Endothelial cell of umbilical vein (primary cell): ENCODE measurements at regions not wholly inside any gene's neighbourhood (a gene's known extent, or its start where the extent isn't known, plus 50 kb on each side); places are given as distances from the start of the nearest gene placed in this dataset.

Experiments used
- BruUV-seq: library from RNA; stranded (reverse); fragments of 400-500 nt; replicated peaks from 2 replicates; lab custom pipeline; 2021; lab: Mats Ljungman, UMichigan
- CTCF ChIA-PET: fragments of 300-600, 350-600 bp; sonication (Branson Sonifier 250); formaldehyde crosslinking; loops from one replicate; lab custom pipeline; 2021; ENCODE audit warnings: antibody characterized with exemption, inconsistent platforms; lab: Charles Lee
- POLR2A ChIA-PET: fragments of 300-600, 350-600 bp; sonication (Branson Sonifier 250); formaldehyde crosslinking; loops from one replicate; lab custom pipeline; 2021; ENCODE audit warnings: antibody characterized with exemption, inconsistent platforms; lab: Charles Lee
- DNase-seq: peaks from one replicate; pipeline ENCODE4 v3.0.0-alpha.2; 2011; ENCODE audit warnings: low read depth, low spot score
- FAIRE-seq: peaks from 2 replicates; lab custom pipeline; 2011; peaks lifted over from hg19 to GRCh38; lab: Jason Lieb, UNC
- H2AFZ ChIP-seq: 2 replicates; pipeline ENCODE4 v1.6.0; 2012; ENCODE audit warnings: low read depth, low read length, control low read depth, inconsistent platforms
- H3K27ac ChIP-seq: 2 replicates; pipeline ENCODE4 v1.5.1; 2011; ENCODE audit warnings: low read depth, mild to moderate bottlenecking, control low read depth, low read length, moderate library complexity; ENCODE audit not compliant: insufficient read depth
- H3K27me3 ChIP-seq, 2 experiments: 2 replicates each; pipeline versions ENCODE4 v1.6.0 to v1.6.1; 2011; ENCODE audit warnings: low read length in 2 of 2, mixed read lengths in 1 of 2; ENCODE audit not compliant: control insufficient read depth in 2 of 2, insufficient read depth in 2 of 2
- H3K36me3 ChIP-seq, 2 experiments: 2 replicates in 1 of 2; 3 replicates in 1 of 2; pipeline ENCODE4 v1.5.1; 2011; ENCODE audit warnings: low read length in 2 of 2, mild to moderate bottlenecking in 1 of 2, moderate library complexity in 1 of 2; ENCODE audit not compliant: control insufficient read depth in 2 of 2, insufficient read depth in 2 of 2; ENCODE audit errors: extremely low read depth in 1 of 2
- H3K4me1 ChIP-seq: 3 replicates; pipeline ENCODE4 v1.5.1; 2011; ENCODE audit warnings: mild to moderate bottlenecking, low read length; ENCODE audit not compliant: control insufficient read depth, insufficient read depth; ENCODE audit errors: extremely low read depth
- H3K4me2 ChIP-seq: 2 replicates; pipeline ENCODE4 v1.6.1; 2011; ENCODE audit warnings: low read length, control low read depth, mixed read lengths; ENCODE audit not compliant: insufficient read depth
- H3K4me3 ChIP-seq, 3 experiments: fragments of 200-600 bp in 1 of 3; sonication (generic), shearing (Covaris generic) in 1 of 3; replicated peaks in 1 of 3; 2 replicates each; pipeline ENCODE4 v1.5.1; 2011 to 2016; ENCODE audit warnings: control low read depth in 3 of 3, low read length in 3 of 3, mild to moderate bottlenecking in 2 of 3, inconsistent platforms in 1 of 3, low read depth in 1 of 3, moderate library complexity in 1 of 3; ENCODE audit not compliant: insufficient read depth in 1 of 3
- H3K79me2 ChIP-seq: 2 replicates; pipeline ENCODE4 v1.6.0; 2012; ENCODE audit warnings: low read length, inconsistent platforms; ENCODE audit not compliant: control insufficient read depth, insufficient read depth
- H3K9ac ChIP-seq: replicated peaks from 2 replicates; pipeline ENCODE3; 2011; ENCODE audit warnings: low read length, control low read depth; ENCODE audit not compliant: insufficient read depth; ENCODE audit errors: extremely low read depth
- H3K9me1 ChIP-seq: replicated peaks from 3 replicates; pipeline ENCODE4 v1.6.0; 2011; ENCODE audit warnings: mild to moderate bottlenecking, low read length; ENCODE audit not compliant: control insufficient read depth, insufficient read depth; ENCODE audit errors: extremely low read depth
- H3K9me3 ChIP-seq: replicated peaks from 2 replicates; pipeline ENCODE4 v1.5.1; 2012; ENCODE audit warnings: low read length, inconsistent platforms; ENCODE audit not compliant: control insufficient read depth, insufficient read depth
- H4K20me1 ChIP-seq: replicated peaks from 2 replicates; pipeline ENCODE3; 2011; ENCODE audit warnings: mild to moderate bottlenecking, low read length; ENCODE audit not compliant: control insufficient read depth, insufficient read depth; ENCODE audit errors: extremely low read depth
- CTCF ChIP-seq, 2 donors: IDR thresholded peaks; 1 replicate in 1 of 2; 2 replicates in 1 of 2; pipeline ENCODE4 v1.5.1; 2011; ENCODE audit warnings: low read length in 2 of 2, mild to moderate bottlenecking in 2 of 2, moderate library complexity in 2 of 2, control low read depth in 1 of 2, inconsistent platforms in 1 of 2, low read depth in 1 of 2; ENCODE audit not compliant: insufficient read depth in 1 of 2; ENCODE audit errors: extremely low read depth in 1 of 2
- EZH2 ChIP-seq: IDR thresholded peaks from 2 replicates; pipeline ENCODE4 v1.6.1; 2012; ENCODE audit warnings: borderline replicate concordance, low read depth, mild to moderate bottlenecking, moderate library complexity, low read length, inconsistent platforms; ENCODE audit not compliant: severe bottlenecking
- GATA2 ChIP-seq: IDR thresholded peaks from 2 replicates; pipeline ENCODE4 v1.7.0; 2011; ENCODE audit warnings: low read depth, mild to moderate bottlenecking, moderate library complexity, mixed read lengths, low read length; ENCODE audit not compliant: insufficient read length, insufficient read depth
- POLR2A ChIP-seq: IDR thresholded peaks from 2 replicates; pipeline ENCODE4 v1.6.1; 2012; ENCODE audit warnings: low read depth, mild to moderate bottlenecking, control low read depth, low read length
- dilution Hi-C: fragments of 300-500 bp; cut with MboI; formaldehyde crosslinking; loops from one replicate; pipeline ENCODE4 v1.15.0; 2019; ENCODE audit warnings: low sequenced_read_pairs; ENCODE audit not compliant: extremely low pct_ligation_motif_present
- intact Hi-C: fragments of 100-400 bp; cut with micrococcal nuclease; formaldehyde crosslinking; loops from one replicate; pipeline ENCODE4 v1.10.0; 2022

GRCh38 chr13:104253063-104253680 is 1187.0 kb upstream of the SLC10A2 start:
- no TSS peak for BruUV-seq
- Histone ChIP-seq H3K9ac (no peak overlapping the region), H3K4me1 (peaks cover 3% of the 10 kb centered on the region), H2AFZ (no peak overlapping the region), H3K36me3 (no peaks in the 10 kb centered on the region), H3K79me2 (no peaks in the 10 kb centered on the region), H3K4me3 (no peak overlapping the region), H3K27ac (no peak overlapping the region), H3K9me3 (no peaks in the 10 kb centered on the region), H3K27me3 (no peaks in the 10 kb centered on the region), H3K4me2 (peak overlapping the region; percentile 4), H3K9me1 (no peaks in the 10 kb centered on the region), H4K20me1 (no peaks in the 10 kb centered on the region)
- ChIA-PET CTCF (interaction anchor here (0.6 to 1.0 kb wide), 2 partner anchors 13 to 371 kb away, joined by 3 read pairs; no protein-coding TSS in a partner anchor), POLR2A (no interaction called here)
- intact Hi-C loops = no loop called here
- DNase-seq (peak; percentile 54), FAIRE-seq (no peak)
- TF ChIP-seq GATA2 (no peak), CTCF (IDR thresholded peaks at IDR 0.05; ENCODE audit: extremely low read depth in 1 of 2, insufficient read depth in 1 of 2, low read depth in 1 of 2, low read length in 2 of 2) (no peak), POLR2A (no peak)
- dilution Hi-C loops = no loop called here

GRCh38 chr13:104251931-104252330 is 1185.7 kb upstream of the SLC10A2 start:
- Histone ChIP-seq H3K9me3 (no peaks in the 10 kb centered on the region), H3K27ac (no peak overlapping the region), H2AFZ (no peak overlapping the region), H4K20me1 (no peaks in the 10 kb centered on the region), H3K36me3 (no peaks in the 10 kb centered on the region), H3K4me2 (no peak overlapping the region), H3K79me2 (no peaks in the 10 kb centered on the region), H3K4me1 (peaks cover 3% of the 10 kb centered on the region), H3K4me3 (no peak overlapping the region), H3K9me1 (no peaks in the 10 kb centered on the region), H3K9ac (no peak overlapping the region), H3K27me3 (no peaks in the 10 kb centered on the region)
- intact Hi-C loops (no loop called here), dilution Hi-C loops (no loop called here)
- no peak for FAIRE-seq
- BruUV-seq = no TSS peak
- ChIA-PET POLR2A (no interaction called here), CTCF (interaction anchor here (1.7 kb wide), 1 partner anchor 16 kb away, joined by 4 read pairs; no protein-coding TSS in a partner anchor)
- no peak for DNase-seq
- no peak for TF ChIP-seq EZH2
